DND-41 (cell line): ENCODE measurements at regions not wholly inside any gene's neighbourhood (a gene's known extent, or its start where the extent isn't known, plus 50 kb on each side); places are given as distances from the start of the nearest gene placed in this dataset.

Source experiments
- ATAC-seq: fragments of 200-7000 bp; cut with Tn5 transposase; 3 replicates; pipeline ENCODE4 v1.9.1; 2021; ENCODE audit warnings: low read depth; ENCODE audit not compliant: insufficient read depth
- DNase-seq: peaks from one replicate; pipeline ENCODE4 v3.0.0-alpha.2; 2020
- H2AFZ ChIP-seq: 2 replicates; pipeline ENCODE4 v1.6.0; 2012; ENCODE audit warnings: low read depth, low read length
- H3K27ac ChIP-seq: 2 replicates; pipeline ENCODE4 v1.5.1; 2012; ENCODE audit warnings: low read length, inconsistent platforms
- H3K27me3 ChIP-seq: fragments of 200-600 bp; sonication (generic); 2 replicates; pipeline ENCODE4 v1.6.0; 2012; ENCODE audit warnings: low read length, mild to moderate bottlenecking, inconsistent platforms; ENCODE audit not compliant: insufficient read depth, poor library complexity
- H3K36me3 ChIP-seq: 2 replicates; pipeline ENCODE4 v1.5.1; 2012; ENCODE audit warnings: low read length, inconsistent platforms; ENCODE audit not compliant: insufficient read depth
- H3K4me1 ChIP-seq: 2 replicates; pipeline ENCODE4 v1.5.1; 2012; ENCODE audit warnings: mild to moderate bottlenecking, low read length; ENCODE audit not compliant: insufficient read depth
- H3K4me2 ChIP-seq: 2 replicates; pipeline ENCODE4 v1.6.0; 2012; ENCODE audit warnings: mild to moderate bottlenecking, moderate library complexity, low read length, inconsistent platforms; ENCODE audit not compliant: insufficient read depth
- H3K4me3 ChIP-seq, 2 experiments: fragments of 200-600 bp in 1 of 2; shearing (Covaris generic) in 1 of 2; 2 replicates each; pipeline ENCODE4 v1.5.1; 2012 to 2016; ENCODE audit warnings: inconsistent platforms in 2 of 2, low read length in 2 of 2, mild to moderate bottlenecking in 2 of 2, low read depth in 1 of 2, moderate library complexity in 1 of 2
- H3K79me2 ChIP-seq: 2 replicates; pipeline ENCODE4 v1.6.0; 2012; ENCODE audit warnings: low read length, inconsistent platforms; ENCODE audit not compliant: insufficient read depth
- H3K9ac ChIP-seq: 2 replicates; pipeline ENCODE4 v1.6.0; 2012; ENCODE audit warnings: low read depth, mild to moderate bottlenecking, inconsistent platforms, low read length, moderate library complexity
- H3K9me3 ChIP-seq: 2 replicates; pipeline ENCODE4 v1.5.1; 2012; ENCODE audit warnings: low read length, moderate library complexity, mild to moderate bottlenecking, inconsistent platforms; ENCODE audit not compliant: insufficient read depth, severe bottlenecking
- H4K20me1 ChIP-seq: 2 replicates; pipeline ENCODE4 v1.6.0; 2012; ENCODE audit warnings: low read length; ENCODE audit not compliant: insufficient read depth
- CTCF ChIP-seq: IDR thresholded peaks from 2 replicates; pipeline ENCODE4 v1.5.1; 2012; ENCODE audit warnings: borderline replicate concordance, low read length, moderate library complexity, mild to moderate bottlenecking; ENCODE audit not compliant: poor library complexity, severe bottlenecking; ENCODE audit errors: extremely low read depth
- EZH2 ChIP-seq: IDR thresholded peaks from 3 replicates; pipeline ENCODE4 v1.6.1; 2012; ENCODE audit warnings: borderline replicate concordance, low read depth, mild to moderate bottlenecking, moderate library complexity, low read length, inconsistent platforms; ENCODE audit not compliant: severe bottlenecking

GRCh38 chr2:75311993-75312392, 112.7 kb upstream of the TACR1 start:
- Histone ChIP-seq H3K4me3 (no peak overlapping the region), H3K79me2 (no peaks in the 10 kb centered on the region), H3K27ac (no peak overlapping the region), H3K36me3 (no peaks in the 10 kb centered on the region), H3K4me1 (no peaks in the 10 kb centered on the region), H4K20me1 (no peaks in the 10 kb centered on the region), H3K9ac (no peak overlapping the region), H3K27me3 (no peaks in the 10 kb centered on the region), H3K4me2 (no peak overlapping the region), H2AFZ (no peak overlapping the region), H3K9me3 (no peaks in the 10 kb centered on the region)
- peak; percentile 7 for DNase-seq
- ATAC-seq, result peak; percentile 58; the same call in 2 of the 3 replicates
- no peak for TF ChIP-seq EZH2
- TF ChIP-seq CTCF, result peak; percentile 19

GRCh38 chr2:75311521-75311920, 112.2 kb upstream of the TACR1 start:
- DNase-seq (no peak), ATAC-seq (no peak)
- no peaks in the 10 kb centered on the region for H3K27me3 ChIP-seq
- H3K9ac ChIP-seq, result no peak overlapping the region
- H3K9me3 ChIP-seq, result no peaks in the 10 kb centered on the region
- TF ChIP-seq EZH2, result no peak
- TF ChIP-seq CTCF, result no peak
- no peaks in the 10 kb centered on the region for H4K20me1 ChIP-seq
- H3K36me3 ChIP-seq, result no peaks in the 10 kb centered on the region
- H3K4me3 ChIP-seq, result no peak overlapping the region
- H2AFZ ChIP-seq, result no peak overlapping the region
- H3K4me1 ChIP-seq, result no peaks in the 10 kb centered on the region
- no peaks in the 10 kb centered on the region for H3K79me2 ChIP-seq
- H3K27ac ChIP-seq, result no peak overlapping the region
- no peak overlapping the region for H3K4me2 ChIP-seq

GRCh38 chr2:75310876-75311275, 111.6 kb upstream of the TACR1 start:
- H3K36me3 ChIP-seq, result no peaks in the 10 kb centered on the region
- H4K20me1 ChIP-seq, result no peaks in the 10 kb centered on the region
- no peak overlapping the region for H3K9ac ChIP-seq
- H3K4me1 ChIP-seq, result no peaks in the 10 kb centered on the region
- H3K79me2 ChIP-seq, result no peaks in the 10 kb centered on the region
- H3K27ac ChIP-seq, result no peak overlapping the region
- DNase-seq (no peak), ATAC-seq (no peak; the same call in 2 of the 3 replicates)
- no peak overlapping the region for H3K4me3 ChIP-seq
- H3K9me3 ChIP-seq, result no peaks in the 10 kb centered on the region
- H2AFZ ChIP-seq, result no peak overlapping the region
- H3K27me3 ChIP-seq, result no peaks in the 10 kb centered on the region
- no peak overlapping the region for H3K4me2 ChIP-seq
- TF ChIP-seq EZH2, result no peak
- TF ChIP-seq CTCF, result no peak
